Right lobe of liver (tissue), 4 donors: ENCODE measurements at regions not wholly inside any gene's neighbourhood (a gene's known extent, or its start where the extent isn't known, plus 50 kb on each side); places are given as distances from the start of the nearest gene placed in this dataset.

Source experiments
- CTCF ChIP-seq, 4 donors: fragments of 200-600 bp in 3 of 4; fragments of 450-650 bp in 1 of 4; IDR thresholded peaks; one replicate each; pipeline versions ENCODE4 v1.5.1 to v1.8.0; 2016 to 2022; ENCODE audit warnings: antibody characterized with exemption in 4 of 4, mild to moderate bottlenecking in 2 of 4
- POLR2A ChIP-seq: fragments of 450-650 bp; IDR thresholded peaks from one replicate; pipeline ENCODE4 v1.6.1; 2017; ENCODE audit warnings: antibody characterized with exemption, mild to moderate bottlenecking
- donor health status: DM: no; HTN: no; CAD: no.
- donor health status: DM: no; HTN: no; CAD: no.
- donor health status: DM: no; HTN: yes; CAD: no.

GRCh38 chr11:122342089-122342744 lies 226.2 kb upstream of the BLID start:
- no peak for TF ChIP-seq CTCF (IDR thresholded peaks at IDR 0.05)
- no peak for TF ChIP-seq POLR2A
